Inflammatory macrophage treated with lipopolysaccharide for 4 hours (primary cell): ENCODE measurements at regions not wholly inside any gene's neighbourhood (a gene's known extent, or its start where the extent isn't known, plus 50 kb on each side); places are given as distances from the start of the nearest gene placed in this dataset.

ENCODE experiments used
- DNase-seq: peaks from one replicate; pipeline ENCODE4 v3.0.0-alpha.2; 2020

GRCh38 chr12:126663304-126664094, 1598.3 kb downstream of the AACS start:
- no peak for DNase-seq

- no peak for DNase-seq
Measured at GRCh38 chr12:126667339-126667738, 1599.6 kb upstream of the TMEM132C start.

- DNase-seq = no peak
Measured at GRCh38 chr12:126668538-126668937, 1598.4 kb upstream of the TMEM132C start.

GRCh38 chr12:126668961-126669360, 1598.0 kb upstream of the TMEM132C start:
- no peak for DNase-seq

GRCh38 chr12:126676434-126676833, 1590.5 kb upstream of the TMEM132C start:
- DNase-seq = no peak

- DNase-seq = no peak
Measured at GRCh38 chr12:126681676-126682075, 1585.3 kb upstream of the TMEM132C start.

- DNase-seq = no peak
Measured at GRCh38 chr12:126684703-126685102, 1582.3 kb upstream of the TMEM132C start.

- DNase-seq = no peak
Measured at GRCh38 chr12:126685636-126686035, 1581.3 kb upstream of the TMEM132C start.

GRCh38 chr12:126688556-126688955, 1578.4 kb upstream of the TMEM132C start:
- no peak for DNase-seq

GRCh38 chr12:126700096-126700495, 1566.9 kb upstream of the TMEM132C start:
- no peak for DNase-seq

- DNase-seq = no peak
Measured at GRCh38 chr12:126704609-126705008, 1562.4 kb upstream of the TMEM132C start.

- no peak for DNase-seq
Measured at GRCh38 chr12:126706300-126706699, 1560.7 kb upstream of the TMEM132C start.

GRCh38 chr12:126708492-126708896, 1558.5 kb upstream of the TMEM132C start:
- no peak for DNase-seq

GRCh38 chr12:126718365-126718764, 1548.6 kb upstream of the TMEM132C start:
- no peak for DNase-seq

GRCh38 chr12:126719912-126720705, 1546.9 kb upstream of the TMEM132C start:
- no peak for DNase-seq

GRCh38 chr12:126726481-126727217, 1540.3 kb upstream of the TMEM132C start:
- DNase-seq = no peak

GRCh38 chr12:126727218-126728075, 1539.5 kb upstream of the TMEM132C start:
- no peak for DNase-seq

GRCh38 chr12:126734296-126734695, 1532.7 kb upstream of the TMEM132C start:
- DNase-seq = no peak

GRCh38 chr12:126734710-126735109, 1532.3 kb upstream of the TMEM132C start:
- no peak for DNase-seq

- DNase-seq = no peak
Measured at GRCh38 chr12:126741536-126742240, 1525.3 kb upstream of the TMEM132C start.

GRCh38 chr12:126742241-126742641, 1524.7 kb upstream of the TMEM132C start:
- DNase-seq = no peak
